NCI-H1092 treated with DMSO at 0.1 percent for 48 hours (cell line): ENCODE measurements at regions not wholly inside any gene's neighbourhood (a gene's known extent, or its start where the extent isn't known, plus 50 kb on each side); places are given as distances from the start of the nearest gene placed in this dataset.

ENCODE experiments used
- DNase-seq: peaks from one replicate; lab custom pipeline; 2025; lab: John Stamatoyannopoulos, UW

DNA sequence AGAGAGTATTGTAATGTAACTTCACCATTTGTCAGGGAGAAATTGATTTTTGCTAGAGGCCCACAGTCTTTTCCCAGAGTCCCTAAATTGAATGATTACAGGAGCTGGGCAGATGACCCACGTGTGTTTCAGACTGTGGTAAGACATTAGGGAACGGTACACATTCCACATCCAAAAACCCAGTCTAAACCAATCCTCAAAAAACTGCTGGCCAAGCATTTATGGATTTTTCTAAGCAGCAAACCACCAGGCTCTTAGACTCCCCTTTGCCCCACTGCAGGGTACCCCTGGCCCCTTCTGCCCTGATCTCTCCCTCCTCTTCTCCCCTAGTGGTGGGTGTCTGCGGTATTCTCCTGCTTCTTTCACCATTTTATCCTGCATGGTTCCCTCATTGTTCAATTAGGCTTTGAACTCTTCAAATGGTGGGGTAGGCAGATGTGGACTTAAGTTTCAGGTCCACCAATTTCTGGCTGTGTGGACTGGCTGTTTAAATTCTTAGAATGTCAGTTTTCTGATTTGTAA is 135.5 kb upstream of the SORCS3 start:
- DNase-seq: no peak

DNA sequence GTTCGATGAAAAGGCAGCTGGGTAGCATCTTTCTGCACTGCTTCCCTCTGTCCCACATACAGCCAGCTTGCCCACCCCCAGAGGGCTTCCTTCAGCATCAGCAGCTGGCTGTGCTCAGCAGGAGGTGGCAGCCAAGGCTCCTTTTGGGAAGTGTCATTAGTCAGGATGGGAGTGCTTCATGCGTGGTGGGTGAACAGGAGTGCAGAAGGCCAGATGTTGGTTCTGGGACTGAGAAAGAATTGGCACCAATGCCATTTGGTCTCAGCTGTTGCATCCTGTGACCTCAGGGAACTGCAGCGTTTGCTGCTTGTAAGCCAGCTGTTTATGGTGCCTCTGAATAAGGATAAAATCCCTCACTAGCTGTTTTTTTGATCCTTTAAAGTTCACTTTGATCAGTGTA is 131.1 kb upstream of the SORCS3 start:
- no peak for DNase-seq

DNA sequence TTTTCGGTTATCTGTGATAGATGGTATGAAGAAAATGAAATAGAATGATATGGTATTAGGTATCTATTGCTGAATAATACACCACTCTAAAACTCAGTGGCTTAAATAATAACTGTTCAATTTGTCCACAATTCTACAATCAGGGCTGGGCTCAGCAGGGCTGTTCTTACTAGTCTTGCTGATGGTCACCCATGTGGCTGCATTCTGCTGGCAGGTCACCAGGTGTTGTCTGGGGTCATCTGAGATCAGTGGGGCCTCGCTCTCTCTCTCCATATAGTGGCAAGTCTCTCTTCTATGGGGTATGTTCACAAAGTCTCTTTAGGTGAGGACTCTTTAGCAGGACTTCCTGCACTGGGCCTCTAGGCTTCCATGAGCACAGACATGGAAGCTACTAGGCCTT is 130.4 kb upstream of the SORCS3 start:
- no peak for DNase-seq

DNA sequence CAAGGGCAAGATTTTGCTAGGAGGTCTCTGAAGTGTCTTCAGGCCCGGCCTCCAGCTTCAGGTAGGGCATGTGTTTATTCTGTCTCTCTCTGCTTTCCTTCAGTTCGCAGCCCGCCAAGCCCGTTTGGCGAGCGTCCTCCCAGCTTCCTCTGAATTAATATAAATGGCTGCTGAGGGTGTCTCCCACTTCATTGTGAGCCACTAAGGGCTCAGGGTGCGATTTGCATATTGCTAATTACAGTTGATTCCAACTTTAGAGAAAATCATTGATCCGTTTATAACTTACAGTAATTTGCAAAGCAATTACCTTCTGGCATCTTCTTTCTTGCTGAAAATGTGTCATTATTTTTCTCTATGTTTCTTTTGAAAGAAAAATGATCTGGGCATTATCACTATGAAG is 128.3 kb upstream of the SORCS3 start:
- no peak for DNase-seq

DNA sequence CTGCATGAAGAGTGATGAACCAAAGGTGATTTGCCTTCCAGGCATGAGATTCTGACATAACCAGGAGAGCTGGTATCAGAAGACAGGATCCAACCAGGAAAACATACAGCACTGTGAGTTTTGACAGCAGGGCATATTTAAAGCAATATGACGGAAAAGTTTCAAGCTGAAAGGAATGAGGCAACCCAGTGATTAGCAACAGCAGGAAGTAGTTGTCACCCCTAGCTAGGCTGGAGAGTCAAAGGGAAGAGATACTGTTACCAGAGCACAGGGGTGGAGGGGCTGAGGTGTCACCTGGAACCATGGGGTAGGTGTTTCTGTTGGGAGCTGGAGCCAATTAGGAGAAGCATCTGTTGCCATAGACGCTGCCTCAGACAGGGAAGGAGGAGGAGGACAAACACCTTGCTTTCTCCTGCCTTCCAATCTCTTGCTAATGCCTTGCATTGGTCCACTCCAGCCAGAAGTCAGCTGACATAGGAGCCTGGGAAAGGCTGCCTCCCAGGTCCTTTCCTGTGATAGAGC is 125.4 kb upstream of the SORCS3 start:
- no peak for DNase-seq

DNA sequence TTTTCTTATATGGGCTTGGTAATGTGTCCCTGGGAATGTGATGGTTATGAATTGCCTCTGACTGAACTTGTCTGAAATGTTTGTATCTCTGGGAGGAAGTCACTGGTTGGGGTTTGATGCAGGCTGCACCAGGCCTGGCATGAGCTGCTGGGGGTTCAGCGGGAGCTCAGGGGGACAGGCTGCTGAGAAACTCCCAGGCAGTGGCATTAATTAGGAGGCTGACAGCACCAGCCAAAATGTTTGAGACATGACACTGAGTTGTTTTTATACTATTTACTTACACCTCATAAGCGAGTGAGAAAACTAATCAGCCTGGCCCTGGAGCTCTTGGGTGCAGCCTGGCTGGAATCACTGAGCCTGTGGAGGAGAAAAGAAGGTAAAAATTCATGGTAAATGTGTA is 124.1 kb upstream of the SORCS3 start:
- DNase-seq: no peak

DNA sequence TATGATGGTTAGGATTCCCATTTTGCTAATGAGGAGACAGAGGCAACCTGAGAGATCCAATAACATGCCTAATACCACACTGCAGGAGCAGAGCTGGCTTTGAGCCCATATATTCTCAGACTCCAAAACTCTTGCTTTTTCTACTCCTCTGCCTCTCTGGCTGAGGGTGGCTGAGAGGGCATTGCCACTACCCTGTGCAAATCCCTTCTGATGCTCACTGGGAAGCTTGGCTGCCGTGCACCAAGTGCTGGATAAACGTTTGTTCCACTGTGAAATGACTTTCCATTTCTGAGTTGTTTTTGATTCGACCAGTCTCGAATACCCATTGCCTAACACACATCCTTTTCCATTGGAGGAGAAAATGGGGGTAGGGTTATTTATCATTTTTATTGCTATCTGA is 123.1 kb upstream of the SORCS3 start:
- no peak for DNase-seq

DNA sequence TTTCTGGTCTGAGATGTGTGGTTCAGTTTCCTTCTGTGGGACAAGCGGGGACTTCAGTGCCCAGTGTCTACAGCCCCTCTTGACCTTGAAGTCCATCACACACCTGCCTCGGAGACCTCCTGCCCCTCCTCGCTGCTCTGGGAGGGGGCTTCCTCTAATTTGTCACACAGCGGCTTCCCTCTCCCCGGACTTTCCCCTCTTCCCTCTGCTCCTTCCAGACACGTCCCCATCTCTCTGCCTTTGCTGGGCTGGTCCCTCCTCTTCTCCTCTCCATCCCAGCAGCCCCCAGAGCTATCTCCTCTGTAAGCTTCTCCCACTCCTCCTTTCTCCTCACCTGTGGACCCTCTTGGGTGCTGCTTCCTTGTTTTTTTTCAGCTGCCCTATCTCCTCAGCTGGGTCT is 122.2 kb upstream of the SORCS3 start:
- DNase-seq: no peak

DNA sequence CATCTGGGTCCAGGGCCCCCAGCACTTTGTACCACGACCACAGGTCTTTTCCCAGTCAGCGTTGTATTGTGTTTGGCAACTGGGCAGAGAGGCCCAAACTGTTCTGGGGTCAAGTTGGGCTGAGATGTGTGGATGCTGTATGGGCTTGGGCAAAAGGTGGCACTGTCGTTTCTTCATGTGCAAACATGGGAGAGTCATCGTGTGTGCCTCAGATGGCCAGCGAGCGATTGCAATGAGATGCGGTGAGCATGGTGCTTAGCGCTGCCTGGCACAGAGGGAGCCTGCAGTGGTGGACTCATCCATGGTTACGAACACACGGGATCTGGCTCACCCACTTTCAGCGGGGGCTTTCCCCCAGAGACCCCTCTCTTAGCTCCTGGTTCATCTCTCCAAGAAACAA is 120.4 kb upstream of the SORCS3 start:
- no peak for DNase-seq

DNA sequence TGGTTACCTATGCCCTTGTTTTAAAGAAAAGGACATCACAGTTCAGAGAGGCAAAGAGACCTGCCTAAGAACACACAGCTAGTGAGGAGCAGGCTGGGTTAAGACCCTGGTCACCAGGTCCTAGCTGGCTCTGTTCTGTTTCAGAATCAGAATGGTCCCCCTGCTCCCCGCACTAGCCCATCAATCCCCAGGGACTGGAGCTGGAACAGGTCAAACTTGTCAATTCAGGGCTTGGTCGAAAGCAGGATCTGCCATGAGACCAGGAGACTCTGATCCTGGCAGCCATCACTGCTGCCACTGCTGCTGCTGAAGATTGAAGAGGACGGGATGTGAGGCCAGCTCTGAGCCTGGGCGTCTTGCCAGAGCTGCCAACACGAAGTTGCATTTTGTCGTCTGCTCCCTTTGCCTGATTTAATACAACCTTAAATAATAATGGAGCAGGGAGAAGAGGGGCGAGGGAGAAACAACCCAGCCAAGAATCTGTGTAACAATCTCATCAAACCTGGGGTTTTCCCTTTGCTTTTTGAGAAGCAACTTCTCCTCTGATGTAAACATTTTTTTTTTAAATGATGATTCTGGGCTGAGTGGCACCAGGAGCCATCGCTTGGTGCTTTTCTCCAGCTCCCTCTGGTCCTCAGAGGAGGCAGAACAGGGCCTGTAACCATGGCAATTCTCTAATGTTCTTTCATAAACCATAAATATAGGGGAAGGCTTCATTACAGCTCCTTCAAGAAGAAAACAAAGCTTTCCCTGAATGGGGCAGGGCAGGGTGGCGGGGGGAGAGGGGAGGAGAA is 119.0 kb upstream of the SORCS3 start:
- DNase-seq: no peak

DNA sequence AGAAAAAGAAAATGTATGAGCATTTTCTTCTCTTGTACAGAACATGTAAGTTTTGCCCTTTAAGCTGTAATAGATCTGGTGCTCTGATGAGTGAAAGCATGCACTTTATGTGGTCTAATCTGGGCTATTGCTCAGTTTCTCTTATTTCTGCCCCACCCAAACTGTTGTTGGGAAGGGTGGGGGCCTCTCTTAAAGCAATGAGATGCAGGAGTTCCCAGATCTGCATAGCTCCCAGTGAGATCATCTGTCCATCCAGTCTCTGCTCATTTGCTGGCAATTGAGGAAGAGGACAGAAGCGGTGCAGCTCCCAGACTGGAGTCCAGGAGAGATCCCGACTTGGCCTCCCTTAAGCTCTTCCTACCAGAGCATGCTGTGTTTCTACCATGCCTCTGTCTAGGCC is 114.9 kb upstream of the SORCS3 start:
- no peak for DNase-seq

DNA sequence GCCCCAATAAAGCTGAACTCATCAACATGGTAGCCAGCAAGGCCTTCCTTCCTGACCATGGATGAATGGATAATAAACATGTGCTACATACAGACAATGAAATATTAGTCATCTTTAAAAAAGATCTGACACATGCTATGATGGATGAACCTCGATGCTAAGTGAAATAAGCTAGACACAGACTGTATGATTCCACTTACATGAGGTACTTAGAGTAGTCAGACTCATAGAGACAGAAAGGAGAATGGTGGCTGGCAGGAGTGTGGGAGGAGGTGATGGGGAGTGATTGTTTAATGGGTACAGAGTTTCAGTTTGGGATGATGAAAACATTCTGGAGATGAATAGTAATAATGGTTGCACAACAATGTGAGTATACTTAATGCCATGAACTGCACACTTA is 114.1 kb upstream of the SORCS3 start:
- DNase-seq: no peak

DNA sequence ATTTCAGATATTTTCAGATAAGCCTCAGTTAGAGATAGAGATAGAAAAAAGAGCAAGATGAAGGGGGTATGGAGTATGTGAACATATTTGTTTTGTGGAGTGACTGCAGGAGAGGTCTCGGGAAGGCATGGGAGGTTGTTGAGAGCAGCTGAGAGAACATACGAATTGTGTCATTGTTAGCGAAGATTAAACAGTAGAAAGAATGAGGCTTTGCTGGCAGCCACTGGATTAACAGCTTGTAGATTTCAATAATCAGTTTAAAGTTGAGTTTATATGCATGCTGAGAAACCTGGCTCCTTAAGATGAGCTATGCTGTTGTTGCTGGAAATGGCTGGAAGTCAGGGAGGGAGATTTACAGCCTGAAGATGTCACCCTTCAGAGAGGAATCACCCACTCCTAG is 100.9 kb upstream of the SORCS3 start:
- DNase-seq: no peak

DNA sequence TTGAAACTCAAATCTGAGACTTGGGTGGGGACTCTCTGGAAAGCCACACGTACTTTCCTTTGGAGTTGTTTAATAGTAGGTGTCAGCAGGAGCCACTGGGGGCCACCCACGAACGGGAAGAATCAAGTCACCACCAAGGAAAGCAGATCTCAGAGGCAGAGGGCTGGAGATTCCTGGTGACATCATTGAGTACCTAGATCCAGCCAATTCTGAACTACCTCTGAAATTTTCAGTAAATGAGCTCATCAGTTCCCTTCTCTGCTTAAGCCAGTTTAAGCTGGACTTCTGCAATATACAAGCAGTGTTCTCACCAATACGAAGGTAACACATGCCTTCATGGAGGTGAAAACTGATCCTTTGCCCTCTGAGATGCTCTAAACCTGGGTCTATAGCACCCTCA is 99.3 kb upstream of the SORCS3 start:
- no peak for DNase-seq

DNA sequence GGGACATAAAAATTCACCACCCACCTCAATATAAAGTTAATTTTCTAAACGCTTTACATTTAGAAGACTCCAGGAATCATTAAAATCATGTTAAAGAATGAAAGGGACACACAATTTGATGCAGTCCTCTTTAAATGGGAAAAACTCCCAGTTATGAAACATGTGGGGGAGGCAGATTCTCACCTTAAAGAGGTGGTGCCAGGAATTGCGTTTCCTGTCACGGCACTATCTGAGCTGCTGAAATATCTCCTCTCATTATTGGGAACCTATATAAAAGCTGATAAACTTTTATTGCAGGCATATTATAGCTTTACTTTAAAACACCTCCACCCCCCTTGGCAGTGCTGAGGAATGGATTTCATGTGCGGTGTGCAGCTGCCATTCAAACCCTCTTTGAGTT is 94.8 kb upstream of the SORCS3 start:
- no peak for DNase-seq

DNA sequence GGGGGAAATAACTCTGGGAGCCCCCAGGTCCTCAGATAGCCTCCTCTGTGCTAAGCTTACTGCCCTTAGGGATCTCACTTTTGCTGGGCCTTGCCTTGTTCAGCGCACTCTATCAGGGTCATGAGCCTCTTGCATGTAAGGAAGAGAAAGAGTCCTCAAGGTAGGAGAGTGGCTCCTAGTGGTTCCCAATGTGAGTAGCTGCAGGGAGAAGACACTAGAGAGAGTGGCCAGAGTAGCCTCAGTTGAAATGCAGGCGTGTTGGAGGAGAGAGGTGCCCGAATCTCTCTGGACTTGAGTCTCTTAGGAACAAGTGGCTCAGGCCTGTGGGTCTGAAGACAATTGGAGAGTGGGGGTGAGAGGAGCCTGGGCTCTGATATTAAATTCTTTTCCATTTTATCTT is 94.3 kb upstream of the SORCS3 start:
- DNase-seq: no peak

DNA sequence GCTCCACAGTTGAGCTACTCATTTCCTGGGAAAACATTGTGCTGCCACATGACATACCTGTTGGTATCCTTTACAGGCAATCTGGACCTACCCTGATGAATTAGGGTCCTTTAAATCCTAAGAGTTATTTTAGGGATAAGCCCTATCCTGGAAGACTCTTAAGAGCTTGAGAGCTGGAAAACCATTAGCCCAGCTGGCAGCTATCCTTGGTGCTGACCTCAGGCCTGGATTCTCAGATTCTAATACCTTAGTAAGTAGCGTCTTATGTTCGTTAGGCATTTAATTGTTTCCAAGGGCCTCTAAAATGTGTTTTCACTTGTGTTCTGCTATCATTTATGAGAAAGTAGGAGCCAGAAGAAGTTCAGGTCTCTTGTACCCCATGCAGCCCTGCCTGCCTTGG is 93.0 kb upstream of the SORCS3 start:
- DNase-seq: no peak

DNA sequence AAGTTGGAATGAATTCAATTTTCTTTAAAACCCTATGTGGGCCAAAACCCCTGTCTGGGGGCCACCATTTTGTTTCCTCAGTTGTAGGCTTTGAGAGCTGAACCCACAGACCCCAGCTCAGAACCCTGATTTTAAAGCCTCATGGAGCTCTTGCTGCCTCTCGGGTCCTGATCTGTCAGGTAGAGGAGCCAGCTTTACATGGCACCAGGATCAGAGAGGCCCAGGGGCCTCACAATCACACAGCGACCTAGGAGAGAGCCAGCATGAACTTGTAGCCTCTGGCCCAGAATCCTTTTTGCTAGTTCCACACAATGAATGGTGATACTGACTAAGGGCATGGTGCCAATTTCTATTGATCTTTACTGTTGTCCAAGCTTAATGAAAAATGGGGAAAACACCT is 84.3 kb upstream of the SORCS3 start:
- no peak for DNase-seq

DNA sequence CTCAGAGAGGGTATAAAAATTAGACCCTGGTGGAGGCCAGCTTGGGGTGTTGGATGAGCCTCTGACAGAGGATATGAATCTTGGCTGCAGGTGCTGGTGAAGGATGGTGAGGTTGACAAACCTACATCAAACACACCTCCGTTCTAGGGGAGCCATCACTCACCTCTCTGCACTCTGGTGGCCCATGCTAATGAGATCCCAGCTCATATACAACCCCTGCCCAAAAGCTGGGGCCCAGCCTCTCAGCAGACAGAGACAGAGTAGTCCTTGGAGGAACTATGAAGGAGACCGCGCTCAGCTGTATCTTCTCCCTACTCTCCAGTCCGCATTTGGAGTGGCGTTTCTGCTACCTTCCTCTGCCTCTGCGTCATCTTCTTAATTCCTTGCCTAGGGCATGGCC is 83.1 kb upstream of the SORCS3 start:
- no peak for DNase-seq

DNA sequence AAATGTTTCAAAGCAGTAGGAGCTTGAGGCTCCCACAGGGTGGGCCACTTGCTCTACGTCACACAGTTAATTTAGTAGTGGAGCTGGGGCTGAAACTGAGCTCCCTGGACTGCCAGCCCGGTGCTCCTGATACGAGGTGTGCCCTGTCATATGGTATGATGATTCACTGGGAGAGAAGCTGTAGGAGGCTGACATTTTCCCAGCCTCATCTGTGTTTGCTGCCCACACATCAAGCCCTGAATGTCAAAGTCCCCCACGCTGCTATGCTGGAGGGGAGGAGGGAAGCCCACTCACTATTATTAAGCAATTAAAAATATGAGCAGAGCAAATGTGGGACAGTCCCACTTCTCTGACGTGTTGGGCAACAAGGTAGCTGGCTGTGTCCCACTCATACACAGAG is 81.2 kb upstream of the SORCS3 start:
- no peak for DNase-seq

DNA sequence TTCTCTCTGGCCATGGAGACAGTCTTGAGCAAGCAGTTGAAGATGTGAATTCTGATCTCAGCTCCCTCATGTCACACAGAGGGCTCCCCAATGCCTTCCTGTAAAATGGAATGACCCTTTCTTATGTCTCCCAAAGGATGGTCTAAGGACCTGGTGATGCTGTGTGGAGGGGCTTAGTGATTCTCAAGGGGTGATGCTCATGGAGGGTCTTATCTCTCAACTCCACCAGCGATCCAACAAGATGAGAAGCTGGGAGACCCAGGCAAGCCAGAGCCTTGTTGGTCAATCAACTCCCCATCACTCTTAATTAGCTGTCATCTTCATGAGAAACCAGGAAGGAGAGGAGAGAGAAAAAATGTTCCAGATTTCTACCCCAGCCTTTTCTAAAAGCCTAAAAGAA is 78.0 kb upstream of the SORCS3 start:
- DNase-seq: no peak

DNA sequence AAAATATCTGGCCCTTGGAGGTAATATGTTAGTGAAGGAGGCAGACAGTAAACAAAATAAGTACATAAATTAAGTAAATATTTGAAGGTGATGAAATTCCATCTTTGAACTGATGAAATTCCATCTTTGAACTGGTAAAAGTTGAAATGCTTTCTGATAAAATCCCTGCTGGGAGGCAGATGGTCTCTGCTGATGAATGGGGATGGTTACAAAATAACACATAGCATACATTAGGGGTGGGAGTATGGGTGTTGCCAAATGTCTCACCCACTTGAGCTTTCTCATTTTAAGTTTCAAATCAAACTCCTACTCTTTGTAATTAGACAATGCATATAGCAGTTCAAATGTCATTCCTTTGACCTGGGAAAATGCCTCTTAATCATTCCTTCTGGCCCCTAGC is 77.5 kb upstream of the SORCS3 start:
- DNase-seq: no peak

DNA sequence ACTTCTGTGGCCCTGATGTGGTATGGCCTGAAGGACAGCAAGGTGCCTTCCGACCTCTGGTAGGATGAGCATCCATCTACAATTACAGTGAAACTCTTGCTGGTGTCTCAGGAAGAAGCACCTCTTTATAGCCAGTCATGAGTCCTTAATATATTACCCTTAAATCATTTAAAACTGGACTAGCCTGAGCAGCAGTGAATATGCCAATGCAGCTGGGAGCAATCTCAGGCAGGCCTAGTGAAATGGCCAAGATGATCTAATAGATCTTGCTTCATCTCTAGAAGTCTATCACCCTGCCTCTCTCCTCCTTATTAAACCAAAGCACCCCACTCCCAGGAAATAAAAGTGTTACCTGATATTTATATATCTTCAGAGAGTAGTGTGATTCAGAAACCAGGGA is 66.7 kb upstream of the SORCS3 start:
- no peak for DNase-seq

DNA sequence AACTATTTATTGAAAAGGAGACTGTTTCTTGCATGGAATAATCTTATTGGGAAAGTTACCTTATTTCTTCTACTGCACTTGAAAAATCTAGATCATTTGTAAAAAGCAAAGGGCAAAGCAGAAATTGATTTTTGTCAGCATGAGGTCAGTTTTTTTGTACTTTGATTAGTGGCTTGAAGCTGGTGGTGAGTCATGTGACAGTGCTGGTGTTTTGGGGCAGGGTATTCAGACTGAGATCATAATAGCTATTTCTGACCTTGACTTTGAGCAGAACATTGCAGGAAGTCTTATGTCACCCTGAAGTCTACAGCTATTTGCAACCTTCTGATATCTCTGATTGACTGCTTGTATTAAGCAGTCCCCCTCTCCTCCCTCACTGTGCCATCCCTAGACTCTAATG is 66.3 kb upstream of the SORCS3 start:
- DNase-seq: no peak
